Endothelial cell of umbilical vein (primary cell): ENCODE measurements at regions not wholly inside any gene's neighbourhood (a gene's known extent, or its start where the extent isn't known, plus 50 kb on each side); places are given as distances from the start of the nearest gene placed in this dataset.

Experiments
- BruUV-seq: library from RNA; stranded (reverse); fragments of 400-500 nt; replicated peaks from 2 replicates; lab custom pipeline; 2021; lab: Mats Ljungman, UMichigan
- CTCF ChIA-PET: fragments of 300-600, 350-600 bp; sonication (Branson Sonifier 250); formaldehyde crosslinking; loops from one replicate; lab custom pipeline; 2021; ENCODE audit warnings: antibody characterized with exemption, inconsistent platforms; lab: Charles Lee
- POLR2A ChIA-PET: fragments of 300-600, 350-600 bp; sonication (Branson Sonifier 250); formaldehyde crosslinking; loops from one replicate; lab custom pipeline; 2021; ENCODE audit warnings: antibody characterized with exemption, inconsistent platforms; lab: Charles Lee
- DNase-seq: peaks from one replicate; pipeline ENCODE4 v3.0.0-alpha.2; 2011; ENCODE audit warnings: low read depth, low spot score
- FAIRE-seq: peaks from 2 replicates; lab custom pipeline; 2011; peaks lifted over from hg19 to GRCh38; lab: Jason Lieb, UNC
- H2AFZ ChIP-seq: 2 replicates; pipeline ENCODE4 v1.6.0; 2012; ENCODE audit warnings: low read depth, low read length, control low read depth, inconsistent platforms
- H3K27ac ChIP-seq: 2 replicates; pipeline ENCODE4 v1.5.1; 2011; ENCODE audit warnings: low read depth, mild to moderate bottlenecking, control low read depth, low read length, moderate library complexity; ENCODE audit not compliant: insufficient read depth
- H3K27me3 ChIP-seq, 2 experiments: 2 replicates each; pipeline versions ENCODE4 v1.6.0 to v1.6.1; 2011; ENCODE audit warnings: low read length in 2 of 2, mixed read lengths in 1 of 2; ENCODE audit not compliant: control insufficient read depth in 2 of 2, insufficient read depth in 2 of 2
- H3K36me3 ChIP-seq, 2 experiments: 2 replicates in 1 of 2; 3 replicates in 1 of 2; pipeline ENCODE4 v1.5.1; 2011; ENCODE audit warnings: low read length in 2 of 2, mild to moderate bottlenecking in 1 of 2, moderate library complexity in 1 of 2; ENCODE audit not compliant: control insufficient read depth in 2 of 2, insufficient read depth in 2 of 2; ENCODE audit errors: extremely low read depth in 1 of 2
- H3K4me1 ChIP-seq: 3 replicates; pipeline ENCODE4 v1.5.1; 2011; ENCODE audit warnings: mild to moderate bottlenecking, low read length; ENCODE audit not compliant: control insufficient read depth, insufficient read depth; ENCODE audit errors: extremely low read depth
- H3K4me2 ChIP-seq: 2 replicates; pipeline ENCODE4 v1.6.1; 2011; ENCODE audit warnings: low read length, control low read depth, mixed read lengths; ENCODE audit not compliant: insufficient read depth
- H3K4me3 ChIP-seq, 3 experiments: fragments of 200-600 bp in 1 of 3; sonication (generic), shearing (Covaris generic) in 1 of 3; replicated peaks in 1 of 3; 2 replicates each; pipeline ENCODE4 v1.5.1; 2011 to 2016; ENCODE audit warnings: control low read depth in 3 of 3, low read length in 3 of 3, mild to moderate bottlenecking in 2 of 3, inconsistent platforms in 1 of 3, low read depth in 1 of 3, moderate library complexity in 1 of 3; ENCODE audit not compliant: insufficient read depth in 1 of 3
- H3K79me2 ChIP-seq: 2 replicates; pipeline ENCODE4 v1.6.0; 2012; ENCODE audit warnings: low read length, inconsistent platforms; ENCODE audit not compliant: control insufficient read depth, insufficient read depth
- H3K9ac ChIP-seq: replicated peaks from 2 replicates; pipeline ENCODE3; 2011; ENCODE audit warnings: low read length, control low read depth; ENCODE audit not compliant: insufficient read depth; ENCODE audit errors: extremely low read depth
- H3K9me1 ChIP-seq: replicated peaks from 3 replicates; pipeline ENCODE4 v1.6.0; 2011; ENCODE audit warnings: mild to moderate bottlenecking, low read length; ENCODE audit not compliant: control insufficient read depth, insufficient read depth; ENCODE audit errors: extremely low read depth
- H3K9me3 ChIP-seq: replicated peaks from 2 replicates; pipeline ENCODE4 v1.5.1; 2012; ENCODE audit warnings: low read length, inconsistent platforms; ENCODE audit not compliant: control insufficient read depth, insufficient read depth
- H4K20me1 ChIP-seq: replicated peaks from 2 replicates; pipeline ENCODE3; 2011; ENCODE audit warnings: mild to moderate bottlenecking, low read length; ENCODE audit not compliant: control insufficient read depth, insufficient read depth; ENCODE audit errors: extremely low read depth
- EZH2 ChIP-seq: IDR thresholded peaks from 2 replicates; pipeline ENCODE4 v1.6.1; 2012; ENCODE audit warnings: borderline replicate concordance, low read depth, mild to moderate bottlenecking, moderate library complexity, low read length, inconsistent platforms; ENCODE audit not compliant: severe bottlenecking
- FOS ChIP-seq: IDR thresholded peaks from 2 replicates; pipeline ENCODE4 v1.6.1; 2011; ENCODE audit warnings: mild to moderate bottlenecking, low read length, moderate library complexity, borderline replicate concordance; ENCODE audit not compliant: insufficient read depth
- GATA2 ChIP-seq: IDR thresholded peaks from 2 replicates; pipeline ENCODE4 v1.7.0; 2011; ENCODE audit warnings: low read depth, mild to moderate bottlenecking, moderate library complexity, mixed read lengths, low read length; ENCODE audit not compliant: insufficient read length, insufficient read depth
- MAX ChIP-seq: IDR thresholded peaks from 2 replicates; pipeline ENCODE4 v1.6.1; 2011; ENCODE audit not compliant: insufficient read depth, insufficient read length
- dilution Hi-C: fragments of 300-500 bp; cut with MboI; formaldehyde crosslinking; loops from one replicate; pipeline ENCODE4 v1.15.0; 2019; ENCODE audit warnings: low sequenced_read_pairs; ENCODE audit not compliant: extremely low pct_ligation_motif_present
- intact Hi-C: fragments of 100-400 bp; cut with micrococcal nuclease; formaldehyde crosslinking; loops from one replicate; pipeline ENCODE4 v1.10.0; 2022

GRCh38 chr4:188649635-188650034, 510.4 kb downstream of the TRIML1 start:
- Histone ChIP-seq H3K36me3 (no peaks in the 10 kb centered on the region), H3K79me2 (no peaks in the 10 kb centered on the region), H2AFZ (no peak overlapping the region), H3K4me3 (no peak overlapping the region), H4K20me1 (no peaks in the 10 kb centered on the region), H3K9me1 (no peaks in the 10 kb centered on the region), H3K27me3 (no peaks in the 10 kb centered on the region), H3K9ac (no peak overlapping the region), H3K4me2 (no peak overlapping the region), H3K27ac (no peak overlapping the region), H3K9me3 (peaks cover 5% of the 10 kb centered on the region), H3K4me1 (no peaks in the 10 kb centered on the region)
- intact Hi-C loops (no loop called here), dilution Hi-C loops (no loop called here)
- CTCF ChIA-PET = no interaction called here
- BruUV-seq = no TSS peak
- DNase-seq (no peak), FAIRE-seq (no peak)
- POLR2A ChIA-PET = no interaction called here
- TF ChIP-seq MAX (no peak), EZH2 (no peak)

GRCh38 chr4:188650516-188650915, 511.3 kb downstream of the TRIML1 start:
- H3K4me1 ChIP-seq = no peaks in the 10 kb centered on the region
- H3K79me2 ChIP-seq = no peaks in the 10 kb centered on the region
- CTCF ChIA-PET = no interaction called here
- peaks cover 5% of the 10 kb centered on the region for H3K9me3 ChIP-seq
- no peak for DNase-seq
- no peak overlapping the region for H3K9ac ChIP-seq
- POLR2A ChIA-PET = no interaction called here
- intact Hi-C loops = no loop called here
- FAIRE-seq = no peak
- TF ChIP-seq FOS (no peak), GATA2 (no peak)
- no TSS peak for BruUV-seq
- no peak overlapping the region for H3K27ac ChIP-seq
- H3K4me3 ChIP-seq = no peak overlapping the region
- H2AFZ ChIP-seq = no peak overlapping the region
- no peaks in the 10 kb centered on the region for H4K20me1 ChIP-seq
- no peaks in the 10 kb centered on the region for H3K9me1 ChIP-seq
- dilution Hi-C loops = no loop called here
- H3K4me2 ChIP-seq = no peak overlapping the region
- H3K27me3 ChIP-seq = no peaks in the 10 kb centered on the region
- H3K36me3 ChIP-seq = no peaks in the 10 kb centered on the region
